Suprapubic skin (tissue), 4 donors: ENCODE measurements at regions not wholly inside any gene's neighbourhood (a gene's known extent, or its start where the extent isn't known, plus 50 kb on each side); places are given as distances from the start of the nearest gene placed in this dataset.

ENCODE experiments used
- DNase-seq, 2 donors: peaks; one replicate each; pipeline ENCODE4 v3.0.0-alpha.2; 2019; ENCODE audit warnings: low spot score in 2 of 2
- H3K27ac ChIP-seq: fragments of 200-600 bp; sonication (generic); one replicate; pipeline ENCODE4 v1.5.1; 2019
- H3K27me3 ChIP-seq: fragments of 200-600 bp; sonication (generic); one replicate; pipeline ENCODE4 v1.5.1; 2019
- H3K36me3 ChIP-seq: fragments of 200-600 bp; sonication (generic); one replicate; pipeline ENCODE4 v1.5.1; 2019
- H3K4me1 ChIP-seq: fragments of 200-600 bp; sonication (generic); one replicate; pipeline ENCODE4 v1.5.1; 2019
- H3K4me3 ChIP-seq: fragments of 200-600 bp; sonication (generic); one replicate; pipeline ENCODE4 v1.5.1; 2019; ENCODE audit warnings: mild to moderate bottlenecking
- H3K9me3 ChIP-seq: fragments of 200-600 bp; sonication (generic); one replicate; pipeline ENCODE4 v1.5.1; 2019
- EP300 ChIP-seq: sonication (generic); formaldehyde crosslinking; IDR thresholded peaks from one replicate; pipeline ENCODE4 v1.6.1; 2017; ENCODE audit warnings: antibody characterized with exemption
- POLR2A ChIP-seq, 2 donors: fragments of 450-650 bp; IDR thresholded peaks; one replicate each; pipeline ENCODE4 v1.6.1; 2017; ENCODE audit warnings: antibody characterized with exemption in 2 of 2, mild to moderate bottlenecking in 2 of 2, moderate library complexity in 2 of 2
- POLR2AphosphoS5 ChIP-seq, 3 donors: sonication (generic); formaldehyde crosslinking; IDR thresholded peaks; one replicate each; pipeline ENCODE4 v1.6.1; 2017; ENCODE audit warnings: antibody characterized with exemption in 3 of 3
- WGBS: methylation state at CpG from one replicate; pipeline ENCODE4 v1.1.5; 2018; 5-methylcytosine and 5-hydroxymethylcytosine counted together
- TF ChIP-seq, protein P1 (sequence below), 2 donors: fragments of 200-600 bp in 1 of 2; fragments of 450-650 bp in 1 of 2; sonication (generic) in 1 of 2; IDR thresholded peaks; one replicate each; pipeline ENCODE4 v1.5.1; 2016 to 2019; ENCODE audit warnings: antibody characterized with exemption in 2 of 2, mild to moderate bottlenecking in 1 of 2, moderate library complexity in 1 of 2

GRCh38 chr1:216983823-216984222, 260.6 kb upstream of the ESRRG start:
- no peaks in the 10 kb centered on the region for H3K9me3 ChIP-seq
- no peak overlapping the region for H3K27ac ChIP-seq
- no peak overlapping the region for H3K4me3 ChIP-seq
- no peaks in the 10 kb centered on the region for H3K36me3 ChIP-seq
- H3K4me1 ChIP-seq: no peaks in the 10 kb centered on the region
- WGBS: 71% methylated on average over 6 of the region's 6 CpGs
- DNase-seq: no peak
- no peaks in the 10 kb centered on the region for H3K27me3 ChIP-seq
- TF ChIP-seq, protein P1, sequence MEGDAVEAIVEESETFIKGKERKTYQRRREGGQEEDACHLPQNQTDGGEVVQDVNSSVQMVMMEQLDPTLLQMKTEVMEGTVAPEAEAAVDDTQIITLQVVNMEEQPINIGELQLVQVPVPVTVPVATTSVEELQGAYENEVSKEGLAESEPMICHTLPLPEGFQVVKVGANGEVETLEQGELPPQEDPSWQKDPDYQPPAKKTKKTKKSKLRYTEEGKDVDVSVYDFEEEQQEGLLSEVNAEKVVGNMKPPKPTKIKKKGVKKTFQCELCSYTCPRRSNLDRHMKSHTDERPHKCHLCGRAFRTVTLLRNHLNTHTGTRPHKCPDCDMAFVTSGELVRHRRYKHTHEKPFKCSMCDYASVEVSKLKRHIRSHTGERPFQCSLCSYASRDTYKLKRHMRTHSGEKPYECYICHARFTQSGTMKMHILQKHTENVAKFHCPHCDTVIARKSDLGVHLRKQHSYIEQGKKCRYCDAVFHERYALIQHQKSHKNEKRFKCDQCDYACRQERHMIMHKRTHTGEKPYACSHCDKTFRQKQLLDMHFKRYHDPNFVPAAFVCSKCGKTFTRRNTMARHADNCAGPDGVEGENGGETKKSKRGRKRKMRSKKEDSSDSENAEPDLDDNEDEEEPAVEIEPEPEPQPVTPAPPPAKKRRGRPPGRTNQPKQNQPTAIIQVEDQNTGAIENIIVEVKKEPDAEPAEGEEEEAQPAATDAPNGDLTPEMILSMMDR (IDR thresholded peaks at IDR 0.05): no peak
- TF ChIP-seq POLR2A (IDR thresholded peaks at IDR 0.05) (no peak), POLR2AphosphoS5 (IDR thresholded peaks at IDR 0.05) (no peak), EP300 (no peak)

DNA sequence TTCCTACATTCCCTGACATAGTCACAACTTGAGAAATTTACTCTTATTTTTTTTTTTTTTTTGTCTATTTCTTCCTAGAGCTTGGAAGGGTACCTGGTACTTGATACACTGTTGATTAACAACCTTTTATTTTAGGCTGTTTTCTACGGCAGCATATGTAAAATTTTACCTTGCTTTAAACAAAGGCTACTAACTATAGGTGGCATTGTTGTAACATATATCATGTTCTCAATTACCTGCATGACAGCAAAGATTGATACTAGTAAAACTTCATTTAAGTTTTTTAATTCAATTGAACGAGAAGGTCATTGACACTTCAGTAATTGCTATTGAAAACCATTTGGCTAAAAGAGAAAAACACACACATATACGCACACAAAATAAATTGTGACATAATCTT, 238.3 kb upstream of the ESRRG start:
- TF ChIP-seq, protein P1 (IDR thresholded peaks at IDR 0.05): no peak
- TF ChIP-seq POLR2AphosphoS5 (IDR thresholded peaks at IDR 0.05): no peak
- TF ChIP-seq POLR2A (IDR thresholded peaks at IDR 0.05): no peak
- TF ChIP-seq EP300: no peak
- no peak for DNase-seq
- H3K27me3 ChIP-seq: no peaks in the 10 kb centered on the region
- H3K27ac ChIP-seq: no peak overlapping the region
- no peaks in the 10 kb centered on the region for H3K9me3 ChIP-seq
- H3K36me3 ChIP-seq: no peaks in the 10 kb centered on the region
- H3K4me1 ChIP-seq: no peaks in the 10 kb centered on the region
- 51% methylated on average over 3 of the region's 3 CpGs for WGBS
- H3K4me3 ChIP-seq: no peak overlapping the region

DNA sequence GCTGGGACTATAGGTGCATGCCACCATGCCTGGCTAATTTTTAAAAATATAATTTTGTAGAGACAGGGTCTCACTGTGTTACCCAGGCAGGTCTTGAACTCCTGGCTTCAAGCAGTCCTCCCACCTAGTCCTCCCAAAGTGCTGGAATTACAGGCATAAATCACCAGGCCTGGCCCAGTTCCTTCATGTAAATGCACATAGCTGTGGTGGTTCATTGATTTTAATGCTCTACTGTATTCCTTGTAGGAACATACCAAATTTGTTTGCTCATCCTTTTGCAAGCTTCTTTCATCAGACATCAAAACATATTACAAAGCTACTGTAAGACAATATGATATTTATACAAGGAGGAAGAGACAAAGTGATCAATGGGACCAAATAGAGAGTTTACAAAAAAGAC, 237.5 kb upstream of the ESRRG start:
- no peak for DNase-seq
- H3K27me3 ChIP-seq: no peaks in the 10 kb centered on the region
- no peaks in the 10 kb centered on the region for H3K9me3 ChIP-seq
- H3K27ac ChIP-seq: no peak overlapping the region
- no peaks in the 10 kb centered on the region for H3K4me1 ChIP-seq
- H3K4me3 ChIP-seq: no peak overlapping the region
- TF ChIP-seq EP300: no peak
- TF ChIP-seq POLR2A (IDR thresholded peaks at IDR 0.05): no peak
- no peak for TF ChIP-seq POLR2AphosphoS5 (IDR thresholded peaks at IDR 0.05)
- TF ChIP-seq, protein P1 (IDR thresholded peaks at IDR 0.05): no peak
- no peaks in the 10 kb centered on the region for H3K36me3 ChIP-seq

DNA sequence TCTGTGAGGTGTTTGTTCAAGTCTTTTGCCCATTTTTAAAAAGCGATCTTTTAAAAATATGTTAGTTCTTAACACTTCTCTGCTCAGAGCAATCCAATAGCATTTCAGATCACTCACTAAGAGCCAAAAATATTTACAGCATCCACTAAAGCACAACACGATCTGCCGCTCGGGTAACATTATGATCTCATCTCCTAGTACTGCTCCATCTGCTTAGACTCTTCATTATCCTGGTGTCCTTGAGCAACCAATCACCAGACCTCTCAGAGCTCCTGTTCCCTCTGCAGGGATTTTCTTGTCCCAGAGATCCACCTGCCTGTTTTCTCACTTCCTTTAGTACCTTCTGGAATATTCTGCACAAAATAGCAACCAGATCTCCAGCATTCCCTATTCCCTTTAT, 235.3 kb upstream of the ESRRG start:
- H3K36me3 ChIP-seq: no peaks in the 10 kb centered on the region
- 81% methylated on average over 4 of the region's 4 CpGs for WGBS
- no peak for DNase-seq
- H3K4me3 ChIP-seq: no peak overlapping the region
- no peak overlapping the region for H3K27ac ChIP-seq
- no peaks in the 10 kb centered on the region for H3K4me1 ChIP-seq
- H3K9me3 ChIP-seq: no peaks in the 10 kb centered on the region
- H3K27me3 ChIP-seq: no peaks in the 10 kb centered on the region
- TF ChIP-seq, protein P1 (IDR thresholded peaks at IDR 0.05): no peak
- TF ChIP-seq POLR2AphosphoS5 (IDR thresholded peaks at IDR 0.05): no peak
- TF ChIP-seq EP300: no peak
- TF ChIP-seq POLR2A (IDR thresholded peaks at IDR 0.05): no peak

DNA sequence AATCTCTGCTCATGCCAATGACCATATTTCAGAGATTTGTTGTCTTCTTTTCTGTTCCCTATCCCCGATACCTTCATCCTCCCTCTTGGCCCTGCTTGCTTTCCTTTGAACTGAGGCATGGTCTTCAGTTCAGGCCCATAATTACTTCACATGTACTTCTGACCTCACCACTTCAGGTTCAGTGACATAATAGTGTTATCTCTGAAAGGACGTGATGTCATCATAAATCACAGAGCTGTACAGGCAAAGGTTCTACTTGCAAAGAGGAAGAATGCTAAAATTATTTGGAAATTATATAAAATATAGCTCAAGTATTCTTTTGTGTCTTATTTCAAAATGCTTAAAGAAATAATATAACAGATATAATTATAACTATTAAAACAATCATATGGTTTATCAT, 230.3 kb upstream of the ESRRG start:
- WGBS: 67% methylated on average over 2 of the region's 2 CpGs
- no peak overlapping the region for H3K27ac ChIP-seq
- H3K4me3 ChIP-seq: no peak overlapping the region
- TF ChIP-seq POLR2AphosphoS5 (IDR thresholded peaks at IDR 0.05): no peak
- no peak for TF ChIP-seq EP300
- TF ChIP-seq, protein P1 (IDR thresholded peaks at IDR 0.05): no peak
- no peak for TF ChIP-seq POLR2A (IDR thresholded peaks at IDR 0.05)
- H3K27me3 ChIP-seq: no peaks in the 10 kb centered on the region
- no peaks in the 10 kb centered on the region for H3K4me1 ChIP-seq
- no peaks in the 10 kb centered on the region for H3K36me3 ChIP-seq
- no peak for DNase-seq
- H3K9me3 ChIP-seq: no peaks in the 10 kb centered on the region
